Upper lobe of right lung (tissue), 1 donor: ENCODE measurements at regions not wholly inside any gene's neighbourhood (a gene's known extent, or its start where the extent isn't known, plus 50 kb on each side); places are given as distances from the start of the nearest gene placed in this dataset.

ENCODE experiments used
- ATAC-seq: fragments of 200-7000 bp; cut with Tn5 transposase; one replicate; pipeline ENCODE4 v1.9.1; 2020; ENCODE audit warnings: mild to moderate bottlenecking, moderate library complexity
- DNase-seq: peaks from one replicate; pipeline ENCODE4 v3.0.0-alpha.2; 2020
- H3K27ac ChIP-seq: fragments of 200-600 bp; one replicate; pipeline ENCODE4 v1.8.0; 2022
- H3K27me3 ChIP-seq: fragments of 200-600 bp; one replicate; pipeline ENCODE4 v1.8.0; 2022; ENCODE audit warnings: mild to moderate bottlenecking
- H3K36me3 ChIP-seq: fragments of 200-600 bp; one replicate; pipeline ENCODE4 v1.8.0; 2022
- H3K4me1 ChIP-seq: fragments of 200-600 bp; one replicate; pipeline ENCODE4 v1.8.0; 2022
- H3K4me3 ChIP-seq: fragments of 200-600 bp; one replicate; pipeline ENCODE4 v1.8.0; 2022; ENCODE audit warnings: mild to moderate bottlenecking
- H3K9me3 ChIP-seq: fragments of 200-600 bp; one replicate; pipeline ENCODE4 v1.8.0; 2022
- intact Hi-C: fragments of 100-400 bp; cut with DNase I; formaldehyde crosslinking; loops from one replicate; pipeline ENCODE4 v1.11.0; 2022
- TF ChIP-seq, protein P1 (sequence below): fragments of 200-600 bp; IDR thresholded peaks from one replicate; pipeline ENCODE4 v1.8.0; 2022; ENCODE audit warnings: antibody characterized with exemption
- donor health status: DM: no; HTN: yes; CAD: no; lungs with severe emphysema.

GRCh38 chr11:106399624-106400023 lies 322.2 kb downstream of the AASDHPPT start:
- Histone ChIP-seq H3K4me3 (no peak overlapping the region), H3K4me1 (no peaks in the 10 kb centered on the region), H3K27me3 (no peaks in the 10 kb centered on the region), H3K9me3 (peaks cover 5% of the 10 kb centered on the region), H3K36me3 (no peaks in the 10 kb centered on the region), H3K27ac (no peak overlapping the region)
- intact Hi-C loops, result no loop called here
- TF ChIP-seq, protein P1, sequence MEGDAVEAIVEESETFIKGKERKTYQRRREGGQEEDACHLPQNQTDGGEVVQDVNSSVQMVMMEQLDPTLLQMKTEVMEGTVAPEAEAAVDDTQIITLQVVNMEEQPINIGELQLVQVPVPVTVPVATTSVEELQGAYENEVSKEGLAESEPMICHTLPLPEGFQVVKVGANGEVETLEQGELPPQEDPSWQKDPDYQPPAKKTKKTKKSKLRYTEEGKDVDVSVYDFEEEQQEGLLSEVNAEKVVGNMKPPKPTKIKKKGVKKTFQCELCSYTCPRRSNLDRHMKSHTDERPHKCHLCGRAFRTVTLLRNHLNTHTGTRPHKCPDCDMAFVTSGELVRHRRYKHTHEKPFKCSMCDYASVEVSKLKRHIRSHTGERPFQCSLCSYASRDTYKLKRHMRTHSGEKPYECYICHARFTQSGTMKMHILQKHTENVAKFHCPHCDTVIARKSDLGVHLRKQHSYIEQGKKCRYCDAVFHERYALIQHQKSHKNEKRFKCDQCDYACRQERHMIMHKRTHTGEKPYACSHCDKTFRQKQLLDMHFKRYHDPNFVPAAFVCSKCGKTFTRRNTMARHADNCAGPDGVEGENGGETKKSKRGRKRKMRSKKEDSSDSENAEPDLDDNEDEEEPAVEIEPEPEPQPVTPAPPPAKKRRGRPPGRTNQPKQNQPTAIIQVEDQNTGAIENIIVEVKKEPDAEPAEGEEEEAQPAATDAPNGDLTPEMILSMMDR, result no peak
- DNase-seq, result no peak
- no peak for ATAC-seq

DNA sequence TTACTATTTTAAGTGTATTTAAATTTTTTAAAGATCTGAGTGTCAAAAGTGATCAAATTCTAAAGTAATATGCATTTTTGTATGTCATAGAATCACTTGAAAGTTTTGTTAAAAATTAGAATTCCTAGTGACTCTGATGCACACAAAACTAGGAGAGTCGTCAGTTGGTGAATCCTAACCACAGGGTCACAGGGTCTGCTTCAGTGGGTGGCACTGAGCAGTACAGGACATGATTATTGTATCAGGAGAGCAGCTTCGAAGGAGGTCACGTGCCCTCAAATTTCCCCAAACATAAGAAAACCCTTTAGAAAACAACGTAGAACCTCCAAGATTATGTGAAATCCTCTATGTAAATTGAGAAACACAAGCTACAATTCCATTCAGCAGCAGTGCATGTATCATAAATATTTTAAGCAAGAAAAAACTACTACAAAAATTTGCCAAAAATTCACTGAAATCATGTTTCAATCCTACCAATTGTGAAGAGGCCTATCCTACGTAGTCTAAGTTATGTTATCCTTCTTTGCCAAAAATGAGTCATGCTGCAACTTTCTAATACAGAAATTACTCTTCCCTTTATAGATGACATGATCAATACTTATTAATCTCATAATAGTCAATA lies 323.6 kb downstream of the AASDHPPT start:
- Histone ChIP-seq H3K36me3 (no peaks in the 10 kb centered on the region), H3K27ac (no peak overlapping the region), H3K4me3 (no peak overlapping the region), H3K27me3 (no peaks in the 10 kb centered on the region), H3K9me3 (peaks cover 5% of the 10 kb centered on the region), H3K4me1 (no peaks in the 10 kb centered on the region)
- ATAC-seq, result no peak
- intact Hi-C loops, result no loop called here
- no peak for DNase-seq
- TF ChIP-seq, protein P1, result no peak

DNA sequence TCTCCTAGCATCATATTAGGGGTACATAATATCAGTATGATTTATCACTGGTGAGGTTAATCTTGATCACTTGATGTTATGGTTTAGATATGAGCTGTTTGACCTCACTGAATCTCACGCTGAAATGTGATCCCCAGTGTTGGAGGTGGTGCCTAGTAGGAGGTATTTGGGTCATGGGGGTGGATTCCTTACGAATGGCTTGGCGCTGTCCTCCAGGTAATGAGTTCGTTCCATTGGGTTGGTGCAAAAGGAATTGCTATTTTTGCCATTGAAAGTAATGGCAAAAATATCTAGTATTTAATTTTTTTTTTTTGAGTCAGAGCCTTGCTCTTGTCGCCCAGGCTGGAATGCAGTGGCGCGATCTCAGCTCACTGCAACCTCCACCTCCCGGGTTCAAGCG lies 326.3 kb downstream of the AASDHPPT start:
- intact Hi-C loops, result no loop called here
- H3K36me3 ChIP-seq, result no peaks in the 10 kb centered on the region
- H3K4me3 ChIP-seq, result no peak overlapping the region
- H3K4me1 ChIP-seq, result no peaks in the 10 kb centered on the region
- H3K27ac ChIP-seq, result no peak overlapping the region
- DNase-seq, result no peak
- H3K27me3 ChIP-seq, result no peaks in the 10 kb centered on the region
- TF ChIP-seq, protein P1, result no peak
- H3K9me3 ChIP-seq, result peaks cover 5% of the 10 kb centered on the region
- ATAC-seq, result no peak

- Histone ChIP-seq H3K36me3 (no peaks in the 10 kb centered on the region), H3K27me3 (no peaks in the 10 kb centered on the region), H3K4me1 (no peaks in the 10 kb centered on the region), H3K4me3 (no peak overlapping the region), H3K9me3 (no peaks in the 10 kb centered on the region), H3K27ac (no peak overlapping the region)
- TF ChIP-seq, protein P1, result no peak
- intact Hi-C loops, result no loop called here
- ATAC-seq, result no peak
- DNase-seq, result no peak
Observed at GRCh38 chr11:106409222-106409621, 331.8 kb downstream of the AASDHPPT start.

- H3K36me3 ChIP-seq, result no peaks in the 10 kb centered on the region
- no peak overlapping the region for H3K4me3 ChIP-seq
- TF ChIP-seq, protein P1, result no peak
Observed at GRCh38 chr11:106409671-106410070, 332.2 kb downstream of the AASDHPPT start.

GRCh38 chr11:106410902-106411301 lies 333.4 kb downstream of the AASDHPPT start:
- no peak overlapping the region for H3K27ac ChIP-seq
- H3K27me3 ChIP-seq, result no peaks in the 10 kb centered on the region
- no peaks in the 10 kb centered on the region for H3K9me3 ChIP-seq
- H3K4me3 ChIP-seq, result no peak overlapping the region
- ATAC-seq (no peak), DNase-seq (no peak)
- no peaks in the 10 kb centered on the region for H3K4me1 ChIP-seq
- no peaks in the 10 kb centered on the region for H3K36me3 ChIP-seq
- TF ChIP-seq, protein P1, result no peak
- intact Hi-C loops, result no loop called here

More at GRCh38 chr11:106409671-106410070, 332.2 kb downstream of the AASDHPPT start:
- Histone ChIP-seq H3K27ac (no peak overlapping the region), H3K9me3 (no peaks in the 10 kb centered on the region), H3K4me1 (no peaks in the 10 kb centered on the region), H3K27me3 (no peaks in the 10 kb centered on the region)
- ATAC-seq, result no peak
- no peak for DNase-seq
- intact Hi-C loops, result no loop called here
